HG02610 (cell line): ENCODE measurements at regions not wholly inside any gene's neighbourhood (a gene's known extent, or its start where the extent isn't known, plus 50 kb on each side); places are given as distances from the start of the nearest gene placed in this dataset.

Source experiments
- ATAC-seq: cut with Tn5 transposase; IDR thresholded peaks from one replicate; pipeline ENCODE4 v1.9.1; 2021; ENCODE audit warnings: mild to moderate bottlenecking, moderate library complexity; ENCODE audit not compliant: unreplicated experiment

- ATAC-seq = no peak
Measured at GRCh38 chr21:35223480-35224156, 174.5 kb upstream of the RUNX1 start.

DNA sequence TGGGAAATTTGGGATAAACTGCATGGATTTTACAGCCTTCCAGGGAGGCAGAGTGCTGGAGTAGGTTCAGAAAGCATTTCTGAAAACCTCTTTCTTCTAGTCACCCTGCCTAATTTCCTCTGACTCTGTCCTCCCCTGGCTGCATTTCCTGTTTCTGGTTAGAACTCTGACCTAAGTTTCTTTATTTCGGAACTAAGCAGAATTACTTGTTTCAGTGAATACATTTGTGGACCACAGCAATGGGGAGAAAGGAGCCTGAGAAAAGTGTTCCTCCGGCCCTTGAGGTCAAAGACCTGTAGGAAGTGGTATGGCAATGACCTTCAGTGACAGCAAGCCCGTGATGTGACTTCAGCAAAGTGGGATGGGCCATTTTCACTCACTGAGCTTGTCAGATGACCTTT, 173.4 kb upstream of the RUNX1 start:
- peak; percentile 47 for ATAC-seq

GRCh38 chr21:35222021-35222420, 172.9 kb upstream of the RUNX1 start:
- ATAC-seq = no peak

- no peak for ATAC-seq
Measured at GRCh38 chr21:35220301-35220700, 171.2 kb upstream of the RUNX1 start.

DNA sequence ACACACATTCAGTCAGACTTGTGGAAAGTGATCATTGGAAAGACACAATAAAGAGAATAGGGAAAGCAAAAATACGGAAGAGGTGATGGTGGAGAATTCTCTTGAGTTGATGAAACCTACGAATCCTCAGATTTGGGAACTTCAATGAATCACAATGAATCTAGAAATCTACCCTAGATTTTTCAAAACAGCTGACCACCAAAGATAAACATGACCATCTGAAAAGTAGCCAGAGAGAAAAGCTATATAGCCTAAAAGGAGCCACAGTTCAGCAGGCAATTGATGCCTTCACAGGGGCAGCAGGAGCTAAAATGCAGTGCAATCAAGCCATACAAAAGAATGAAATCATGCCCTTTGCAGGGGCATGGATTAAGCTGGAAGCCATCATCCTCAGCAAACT, 170.6 kb upstream of the RUNX1 start:
- no peak for ATAC-seq

- ATAC-seq = no peak
Measured at GRCh38 chr21:35219291-35219690, 170.2 kb upstream of the RUNX1 start.

DNA sequence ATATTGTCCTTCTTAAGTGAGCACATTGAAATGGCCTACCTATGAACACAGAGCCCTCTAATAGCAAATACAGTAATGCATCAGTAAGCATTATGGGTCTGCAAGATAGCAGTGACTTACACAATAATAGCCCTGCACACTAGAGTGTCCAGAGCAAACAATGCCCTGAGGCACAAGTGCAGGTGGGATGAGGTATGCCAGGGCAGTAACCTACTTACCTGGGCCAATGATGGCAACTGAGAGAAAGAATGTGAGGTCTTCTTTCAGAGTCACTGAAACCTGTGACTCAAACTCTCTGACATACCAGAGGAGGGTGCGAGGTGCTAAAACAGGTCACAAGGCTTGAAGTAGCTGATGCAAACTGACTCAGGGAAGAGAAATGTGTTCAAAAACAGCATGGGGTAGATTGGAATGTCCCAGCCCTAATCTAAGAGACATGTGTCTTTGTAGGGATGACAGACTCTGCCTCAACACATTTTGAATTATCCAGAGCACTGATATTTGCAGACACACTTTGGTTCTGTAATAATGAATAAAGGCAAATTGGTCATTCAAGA, 168.5 kb upstream of the RUNX1 start:
- ATAC-seq = no peak

GRCh38 chr21:35216996-35217395, 167.9 kb upstream of the RUNX1 start:
- ATAC-seq = no peak

DNA sequence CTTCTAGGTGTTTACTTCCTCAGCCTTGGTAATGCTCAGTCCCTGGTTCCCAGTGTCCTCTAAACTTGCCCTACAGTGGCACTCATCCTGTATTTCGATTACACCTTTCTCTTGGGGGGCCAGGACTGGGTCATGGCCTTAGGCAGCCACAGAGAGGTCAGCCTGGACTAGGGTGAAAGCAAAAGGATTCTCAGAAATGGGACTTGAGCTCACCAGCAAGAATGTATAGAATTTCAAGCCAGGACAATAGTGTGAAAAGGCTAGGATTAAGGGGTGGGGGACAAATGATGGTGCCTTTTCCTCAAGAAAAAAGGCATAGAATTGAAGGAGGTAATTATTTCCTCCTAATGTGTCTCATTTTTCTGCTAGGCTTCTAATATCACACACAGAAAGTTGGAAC, 166.8 kb upstream of the RUNX1 start:
- no peak for ATAC-seq

DNA sequence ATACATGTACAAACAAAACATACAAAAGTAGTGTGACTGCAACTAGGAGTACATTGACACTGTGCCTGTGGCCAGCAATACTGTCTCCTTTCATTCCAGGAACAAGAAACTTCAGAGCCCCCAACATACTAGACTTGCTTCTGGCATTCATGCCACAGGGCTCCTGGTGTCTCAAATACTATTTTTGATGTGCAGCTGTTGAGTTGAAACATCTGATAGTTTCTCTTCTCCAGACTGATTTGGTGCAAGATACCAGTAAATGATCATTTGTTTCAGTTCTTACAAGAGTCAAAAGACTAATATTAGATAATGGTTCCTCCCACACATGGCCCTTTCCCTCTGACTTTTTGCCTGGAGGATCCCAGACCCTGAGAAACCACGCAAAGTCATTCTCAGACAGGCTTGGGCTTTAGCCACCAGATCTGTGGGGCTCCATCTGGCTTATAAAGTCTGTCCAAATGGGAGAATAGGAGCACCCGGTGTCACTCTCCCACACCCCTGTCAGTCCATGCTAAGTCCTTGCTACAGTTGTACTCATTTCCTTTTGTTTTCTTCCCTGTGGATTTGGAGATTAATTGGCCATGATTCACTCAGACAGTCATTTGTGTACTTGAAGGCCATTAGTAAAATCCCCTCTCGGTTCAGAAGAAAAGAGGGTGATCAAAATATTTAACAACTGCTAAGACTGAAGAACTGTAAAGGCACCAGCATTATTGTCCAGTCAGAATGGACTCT, 163.5 kb upstream of the RUNX1 start:
- ATAC-seq = no peak

DNA sequence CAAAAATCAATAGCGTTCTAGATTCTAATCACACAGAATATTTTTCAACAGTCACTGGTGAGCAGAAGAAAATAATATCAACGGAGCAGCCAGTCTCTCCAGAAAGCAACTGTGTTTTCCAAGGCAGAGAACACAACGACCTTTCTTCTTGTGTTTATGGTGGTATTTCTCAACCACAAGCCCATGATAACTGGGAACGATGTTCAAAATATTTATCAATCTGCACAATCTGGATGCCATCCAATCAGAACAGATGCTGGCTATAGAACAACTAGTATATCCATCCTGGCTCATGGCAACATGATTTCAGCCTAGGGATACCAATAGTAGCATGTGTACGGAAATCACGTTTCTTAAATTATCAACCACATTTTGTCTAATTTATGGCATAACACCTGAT, 162.7 kb upstream of the RUNX1 start:
- no peak for ATAC-seq

DNA sequence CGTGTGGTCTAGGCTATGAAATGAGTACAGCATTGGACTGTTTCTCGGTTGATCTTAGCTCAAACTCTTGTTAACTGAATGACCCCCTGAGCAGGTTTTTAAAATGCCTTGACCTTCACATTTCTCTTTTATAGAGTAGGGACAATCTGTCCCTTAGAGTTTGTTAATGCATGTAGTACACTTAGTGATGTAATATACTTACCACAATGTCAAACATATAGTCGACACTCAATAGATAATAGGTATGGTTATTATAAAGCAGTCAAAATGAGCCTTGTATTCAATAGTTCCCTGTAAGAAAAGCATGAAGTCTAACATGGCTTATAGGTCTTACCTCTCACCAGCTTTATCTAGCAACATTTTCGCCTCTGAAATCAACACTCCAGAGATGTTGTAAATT, 161.0 kb upstream of the RUNX1 start:
- no peak for ATAC-seq

DNA sequence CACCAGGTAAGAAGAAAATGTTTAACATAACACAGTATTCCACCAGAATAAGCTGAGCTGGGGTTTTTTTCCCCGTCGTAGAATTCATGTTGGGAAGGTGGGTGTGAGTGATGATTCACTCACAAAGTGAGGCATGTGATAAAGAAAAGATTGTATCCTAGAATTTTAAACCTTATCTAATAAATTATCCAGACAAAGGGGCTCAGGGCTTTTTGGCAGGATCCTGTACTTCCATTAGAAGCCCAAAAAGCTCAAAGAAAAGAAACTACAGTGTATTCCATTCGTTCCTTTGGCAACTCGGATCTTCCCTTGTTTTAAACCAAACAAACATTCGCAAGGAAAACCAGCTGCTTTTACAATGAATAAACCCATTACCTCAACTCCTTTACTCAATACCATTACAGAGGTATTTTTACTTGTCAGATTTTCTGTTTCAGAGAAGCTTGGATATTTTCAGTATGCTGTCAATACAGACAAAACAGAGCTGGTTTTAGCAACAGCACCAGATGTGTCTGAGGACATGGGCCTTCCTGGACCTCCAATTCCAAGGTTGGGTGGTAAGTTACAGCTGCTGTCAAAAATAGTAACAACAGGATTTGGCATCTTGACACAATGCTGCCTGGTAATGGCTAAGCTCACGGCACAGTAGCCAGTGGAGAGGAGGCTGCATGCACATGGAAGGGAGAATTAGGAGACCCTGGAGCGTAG, 159.9 kb upstream of the RUNX1 start:
- ATAC-seq = no peak

DNA sequence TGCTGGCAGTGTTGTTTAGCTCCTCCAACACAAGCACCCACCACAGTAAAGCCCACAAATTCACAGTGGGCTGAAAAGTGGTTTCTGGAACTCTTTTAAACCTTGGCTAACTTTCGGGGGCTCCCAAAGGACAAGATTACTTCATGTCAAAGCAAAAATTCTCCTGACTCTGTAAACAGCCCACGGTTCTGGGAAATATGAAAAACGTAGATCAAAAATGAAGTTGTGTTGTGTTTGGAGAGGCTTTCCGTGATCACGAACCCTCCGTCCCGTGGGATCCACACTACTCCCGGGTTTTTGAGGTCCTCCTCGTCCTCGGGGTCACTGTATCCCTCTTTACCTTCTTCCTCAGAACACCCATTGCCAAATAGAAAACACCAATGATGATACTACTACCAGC, 159.0 kb upstream of the RUNX1 start:
- no peak for ATAC-seq

- ATAC-seq = no peak
Measured at GRCh38 chr21:35207322-35207721, 158.2 kb upstream of the RUNX1 start.

- ATAC-seq = no peak
Measured at GRCh38 chr21:35206141-35207125, 157.3 kb upstream of the RUNX1 start.

- no peak for ATAC-seq
Measured at GRCh38 chr21:35204850-35205541, 155.9 kb upstream of the RUNX1 start.

DNA sequence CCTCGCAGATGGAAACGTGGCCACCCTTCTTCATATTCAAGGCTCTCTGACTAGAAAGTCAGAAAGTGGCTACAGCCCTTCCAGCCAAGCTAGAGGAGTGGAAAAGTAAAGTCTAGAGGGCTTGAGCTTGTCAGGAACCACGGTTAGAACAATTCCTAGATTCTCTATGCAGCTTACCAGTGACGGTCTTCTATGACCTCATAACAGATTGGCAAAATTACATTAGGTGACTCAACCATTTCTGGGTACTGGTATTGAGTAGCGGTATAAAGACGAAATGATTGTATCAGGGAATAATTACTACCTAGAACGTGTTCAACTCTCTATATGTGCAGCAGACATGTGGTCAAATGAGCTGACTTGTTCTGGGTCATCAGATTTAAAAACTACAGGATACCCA, 155.0 kb upstream of the RUNX1 start:
- no peak for ATAC-seq

DNA sequence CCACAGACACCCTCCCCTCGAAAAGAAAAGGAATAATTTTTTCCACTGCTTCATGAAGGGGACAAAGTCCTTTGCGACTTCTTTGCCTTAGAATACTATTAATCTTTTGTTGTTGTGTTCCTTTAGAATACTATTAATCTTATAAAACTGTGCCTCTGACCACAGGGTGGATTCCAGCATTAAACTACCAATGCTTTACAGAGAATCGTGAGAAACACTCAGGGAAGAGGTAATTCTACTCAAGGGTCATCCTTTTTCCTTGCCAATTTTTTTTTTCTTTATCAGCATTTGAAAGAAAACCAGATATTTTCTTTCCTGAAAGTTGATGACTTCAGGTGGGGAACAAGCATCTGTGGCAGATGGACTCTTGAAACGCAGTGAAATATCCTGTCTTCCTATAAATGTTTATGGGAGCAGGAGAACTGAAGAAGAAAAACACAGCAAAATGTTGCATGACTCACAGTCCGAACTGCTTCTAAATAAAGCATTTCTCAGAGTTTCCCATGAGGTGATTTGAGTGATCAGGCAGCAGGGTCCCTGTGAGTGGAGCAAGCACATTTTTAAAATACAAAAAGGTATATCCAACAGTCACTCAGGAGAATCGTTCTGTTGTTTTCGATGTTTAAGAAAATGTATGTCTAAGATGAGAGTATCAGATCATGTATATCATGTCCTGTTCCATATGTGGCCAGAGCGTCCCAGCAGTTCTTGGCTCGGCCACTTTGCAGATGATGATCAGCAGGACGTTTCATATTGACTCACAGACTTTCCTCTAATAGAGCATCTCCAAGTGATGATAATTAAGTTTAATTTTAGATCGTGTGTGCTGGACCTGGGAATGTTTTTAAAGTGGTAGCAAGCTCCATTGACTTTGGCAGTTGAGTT, 154.2 kb upstream of the RUNX1 start:
- ATAC-seq = no peak
